BJ (cell line): ENCODE measurements at regions not wholly inside any gene's neighbourhood (a gene's known extent, or its start where the extent isn't known, plus 50 kb on each side); places are given as distances from the start of the nearest gene placed in this dataset.

ENCODE experiments used
- CTCF ChIA-PET: fragments of 350-600 bp; formaldehyde crosslinking; extraction: SDS; loops from one replicate; lab custom pipeline; 2021; ENCODE audit warnings: antibody characterized with exemption, inconsistent platforms; lab: Yijun Ruan, JAX
- POLR2A ChIA-PET: fragments of 300-600 bp; sonication (Branson Sonifier 250); formaldehyde crosslinking; extraction: SDS; loops from one replicate; lab custom pipeline; 2021; ENCODE audit warnings: antibody characterized with exemption; lab: Charles Lee
- DNase-seq: peaks from one replicate; pipeline ENCODE4 v3.0.0-alpha.2; 2011; ENCODE audit warnings: low read depth
- H3K27me3 ChIP-seq: 2 replicates; pipeline ENCODE4 v1.6.0; 2011; ENCODE audit warnings: low read length; ENCODE audit not compliant: control insufficient read depth, insufficient read depth
- H3K36me3 ChIP-seq: 2 replicates; pipeline ENCODE4 v1.5.1; 2011; ENCODE audit warnings: low read length; ENCODE audit not compliant: control insufficient read depth, insufficient read depth
- H3K4me3 ChIP-seq: 2 replicates; pipeline ENCODE4 v1.5.1; 2011; ENCODE audit warnings: low read depth, mild to moderate bottlenecking, control low read depth, low read length
- CTCF ChIP-seq: IDR thresholded peaks from 2 replicates; pipeline ENCODE4 v1.5.1; 2011; ENCODE audit warnings: low read depth, mild to moderate bottlenecking, control low read depth, inconsistent platforms, low read length, moderate library complexity; ENCODE audit not compliant: insufficient read depth

GRCh38 chr10:63994371-63994770 is 473.2 kb downstream of the REEP3 start:
- ChIA-PET CTCF (no interaction called here), POLR2A (no interaction called here)

GRCh38 chr10:64007157-64007556 is 486.0 kb downstream of the REEP3 start:
- CTCF ChIA-PET = no interaction called here
- TF ChIP-seq CTCF = no peak
- Histone ChIP-seq H3K27me3 (no peaks in the 10 kb centered on the region), H3K4me3 (no peak overlapping the region), H3K36me3 (no peaks in the 10 kb centered on the region)
- no peak for DNase-seq
- POLR2A ChIA-PET = no interaction called here

More at GRCh38 chr10:63994371-63994770, 473.2 kb downstream of the REEP3 start:
- Histone ChIP-seq H3K27me3 (no peaks in the 10 kb centered on the region), H3K4me3 (no peak overlapping the region), H3K36me3 (no peaks in the 10 kb centered on the region)
- TF ChIP-seq CTCF = no peak
- DNase-seq = no peak

- no peaks in the 10 kb centered on the region for H3K27me3 ChIP-seq
- H3K4me3 ChIP-seq = no peak overlapping the region
- no peak for TF ChIP-seq CTCF
- ChIA-PET CTCF (no interaction called here), POLR2A (no interaction called here)
- H3K36me3 ChIP-seq = no peaks in the 10 kb centered on the region
- DNase-seq = no peak
Observed at GRCh38 chr10:64010711-64011110, 489.5 kb downstream of the REEP3 start.

GRCh38 chr10:64011912-64012714 is 490.9 kb downstream of the REEP3 start:
- Histone ChIP-seq H3K36me3 (no peaks in the 10 kb centered on the region), H3K4me3 (no peak overlapping the region), H3K27me3 (no peaks in the 10 kb centered on the region)
- CTCF ChIA-PET = no interaction called here
- POLR2A ChIA-PET = no interaction called here
- TF ChIP-seq CTCF = no peak
- DNase-seq = no peak

- no peak for TF ChIP-seq CTCF
- POLR2A ChIA-PET = no interaction called here
- no peak for DNase-seq
- CTCF ChIA-PET = no interaction called here
- no peak overlapping the region for H3K4me3 ChIP-seq
- H3K36me3 ChIP-seq = no peaks in the 10 kb centered on the region
- H3K27me3 ChIP-seq = no peaks in the 10 kb centered on the region
Observed at GRCh38 chr10:64014281-64014680, 493.1 kb downstream of the REEP3 start.
